Stimulated activated CD8-positive, alpha-beta memory T cell treated with anti-CD3 and anti-CD28 coated beads, Interleukin-12 subunit alpha, Interleukin-12 subunit beta, amount 100 ng/mL, for 24 hours (primary cell): ENCODE measurements at regions not wholly inside any gene's neighbourhood (a gene's known extent, or its start where the extent isn't known, plus 50 kb on each side); places are given as distances from the start of the nearest gene placed in this dataset.
"Not testable (repeated sequence)": the region's sequence is repeated elsewhere in the genome, so short reads cannot be mapped to it uniquely, and the experiment has no call there.

ENCODE experiments used
- DNase-seq: peaks from one replicate; pipeline ENCODE4 v3.0.0-alpha.2; 2020; ENCODE audit errors: extremely low read depth

DNA sequence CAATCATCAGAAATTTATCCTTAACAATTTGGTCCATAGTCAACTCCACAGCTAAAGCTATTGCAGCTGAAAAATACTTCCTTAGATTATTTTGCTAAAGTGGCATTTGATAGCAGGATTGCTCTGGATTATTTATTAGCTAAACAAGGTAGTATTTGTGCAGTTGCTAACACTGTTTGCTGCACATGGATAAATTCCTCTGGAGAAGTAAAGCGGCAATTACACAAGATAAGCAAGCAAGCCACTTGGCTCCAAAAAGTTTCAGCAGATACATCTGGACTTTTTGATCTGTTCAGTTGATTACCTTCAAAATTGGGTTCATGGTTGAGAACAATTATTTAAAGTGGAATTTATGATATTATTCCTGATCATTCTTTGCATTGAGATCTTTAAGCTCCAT lies 971.5 kb downstream of the C4orf33 start:
- no peak for DNase-seq

DNA sequence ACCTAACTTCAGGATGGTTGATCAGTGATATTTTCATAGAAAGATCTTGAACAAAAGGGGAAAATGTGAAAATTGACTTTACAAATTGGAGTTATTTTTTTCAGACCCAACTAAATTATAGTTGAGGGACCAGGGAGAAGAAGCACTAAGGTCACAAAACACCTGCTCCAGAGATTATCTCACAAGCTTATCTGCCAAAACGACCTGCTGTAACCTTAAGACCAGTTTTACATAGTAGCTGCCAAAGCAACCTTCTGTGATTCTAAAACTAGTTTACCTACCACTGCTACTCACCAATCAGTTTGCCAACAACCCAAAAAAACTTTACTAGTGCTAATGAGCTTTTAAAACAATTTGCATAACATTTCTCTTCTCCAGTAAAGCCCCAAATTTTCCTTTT lies 972.1 kb downstream of the C4orf33 start:
- DNase-seq: no peak

DNA sequence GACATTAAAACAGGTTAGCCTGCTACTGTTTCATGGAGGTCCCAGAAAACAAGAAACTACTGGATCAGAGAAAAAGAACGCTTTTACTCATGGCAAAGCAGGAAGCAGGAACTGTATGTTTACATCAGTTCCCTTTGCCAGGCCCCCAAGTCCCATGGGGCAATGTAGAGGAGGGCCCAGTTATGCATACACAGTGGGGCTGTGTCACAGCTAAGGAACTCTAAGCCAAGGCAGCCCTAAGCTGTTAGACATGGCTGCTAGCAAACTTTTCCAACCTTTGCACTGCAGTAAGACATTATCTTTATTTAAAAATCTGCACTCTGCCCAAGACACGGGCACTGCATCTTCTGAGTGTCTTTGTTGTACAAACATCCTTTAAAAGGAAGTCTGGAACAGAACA lies 975.8 kb downstream of the C4orf33 start:
- no peak for DNase-seq

DNA sequence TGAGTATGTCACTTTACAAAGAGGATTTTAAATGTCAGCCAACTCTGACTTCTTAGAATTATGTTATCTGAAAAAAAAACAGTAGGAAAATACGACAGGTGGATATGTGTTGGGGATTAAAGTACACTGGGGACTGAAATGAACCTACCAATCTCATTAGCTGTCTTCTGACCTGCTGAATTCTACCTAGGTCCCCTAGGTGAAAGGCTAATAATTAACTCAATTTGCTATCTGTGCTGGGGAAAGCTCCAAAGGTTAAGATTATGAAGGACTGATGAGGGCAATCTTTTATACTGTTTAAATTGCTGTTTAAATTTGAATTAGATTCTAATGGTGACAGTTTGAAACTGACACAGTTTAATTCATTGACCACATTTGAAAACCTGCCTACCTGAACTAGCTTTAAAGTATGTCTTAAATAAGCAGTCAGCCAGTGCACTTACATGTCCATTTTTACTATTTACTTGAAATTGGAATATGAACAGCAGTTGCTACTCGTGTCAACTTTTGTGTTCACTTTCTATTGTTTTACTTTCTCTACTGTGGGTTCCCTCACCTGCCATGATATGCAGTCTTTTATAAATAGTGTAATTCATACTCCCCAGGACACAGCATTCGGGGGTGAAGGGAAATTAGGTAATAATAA lies 977.3 kb downstream of the C4orf33 start:
- no peak for DNase-seq

DNA sequence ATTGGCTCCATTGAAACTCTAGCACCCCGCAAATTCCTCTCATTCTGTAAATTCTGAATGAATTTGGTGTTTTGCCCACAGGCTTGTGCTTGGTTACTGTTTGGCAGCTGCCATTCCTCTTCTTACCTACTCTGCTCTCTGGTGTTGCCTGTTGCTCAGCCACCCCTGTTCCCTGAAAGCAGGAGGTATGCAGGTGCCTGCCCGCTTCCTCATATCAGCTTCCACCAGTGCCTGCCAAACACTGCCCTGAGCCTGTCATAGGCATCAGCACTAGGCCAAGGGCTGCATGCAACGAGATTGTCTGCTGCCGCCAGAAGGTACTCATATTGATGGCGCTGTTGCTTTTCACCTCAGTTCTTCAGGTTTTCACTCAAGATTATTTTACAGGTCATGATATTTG lies 978.1 kb downstream of the C4orf33 start:
- DNase-seq: no peak

DNA sequence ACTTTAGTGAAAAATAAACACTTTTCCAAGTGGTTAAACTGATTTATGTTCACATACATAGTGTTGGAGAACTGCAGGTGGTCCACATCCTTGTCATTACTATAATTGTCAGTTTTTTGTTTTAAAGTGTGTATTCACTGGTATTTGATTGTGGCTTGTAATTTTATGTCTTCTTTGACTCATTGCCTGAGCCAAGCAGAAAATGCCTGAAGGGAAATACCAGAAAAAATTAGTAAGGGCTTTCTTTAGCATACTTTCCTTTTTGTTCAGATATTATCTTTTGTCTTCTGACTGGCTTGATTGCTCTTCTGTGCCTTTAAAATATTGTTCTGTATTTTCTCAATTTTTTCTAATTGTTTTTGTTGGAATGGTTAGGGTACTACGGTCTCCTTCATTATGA lies 981.3 kb downstream of the C4orf33 start:
- DNase-seq: no peak

DNA sequence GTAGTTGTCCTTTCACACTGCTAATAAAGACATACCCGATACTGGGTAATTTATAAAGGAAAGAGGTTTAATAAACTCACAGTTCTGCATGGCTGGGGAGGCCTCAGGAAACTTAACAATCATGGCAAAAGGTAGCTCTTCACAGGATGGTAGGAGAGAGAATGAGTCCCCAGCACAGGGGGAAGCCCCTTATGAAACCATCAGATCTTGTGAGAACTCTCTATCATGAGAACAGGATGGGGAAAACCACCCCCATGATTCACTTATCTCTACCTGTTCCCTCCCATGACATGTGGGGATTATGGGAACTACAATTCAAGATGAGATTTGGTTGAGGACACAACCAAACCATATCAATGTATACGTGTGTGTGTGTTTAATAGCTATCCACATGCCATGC lies 983.1 kb downstream of the C4orf33 start:
- not testable (repeated sequence) for DNase-seq

DNA sequence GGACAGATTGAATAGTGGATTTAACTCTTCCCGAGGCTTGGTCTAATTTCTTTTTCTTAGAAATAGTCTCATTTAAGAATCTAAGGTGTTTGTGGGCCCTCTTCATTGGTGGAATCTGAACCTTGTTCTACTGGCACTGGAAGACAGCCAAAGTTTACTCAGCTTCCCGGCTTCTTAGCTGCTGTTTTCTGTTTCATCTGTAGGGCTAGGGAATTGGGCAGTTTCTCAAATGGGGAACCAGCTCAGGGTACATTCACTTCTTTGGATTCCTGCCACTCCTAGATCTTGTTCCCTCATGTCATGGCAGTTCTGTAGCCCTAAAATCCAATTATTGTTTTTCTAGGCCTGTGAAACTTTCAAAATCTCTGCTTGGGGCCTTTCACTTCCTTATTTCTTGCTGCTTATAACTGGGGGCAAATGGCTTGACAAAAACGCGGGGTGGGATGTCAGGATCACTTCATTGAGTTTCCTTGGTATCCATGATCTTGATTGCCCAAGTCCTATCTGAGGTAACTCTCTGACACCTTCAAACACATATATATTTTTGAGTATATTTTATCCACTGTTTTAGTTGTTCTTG lies 985.0 kb downstream of the C4orf33 start:
- no peak for DNase-seq

DNA sequence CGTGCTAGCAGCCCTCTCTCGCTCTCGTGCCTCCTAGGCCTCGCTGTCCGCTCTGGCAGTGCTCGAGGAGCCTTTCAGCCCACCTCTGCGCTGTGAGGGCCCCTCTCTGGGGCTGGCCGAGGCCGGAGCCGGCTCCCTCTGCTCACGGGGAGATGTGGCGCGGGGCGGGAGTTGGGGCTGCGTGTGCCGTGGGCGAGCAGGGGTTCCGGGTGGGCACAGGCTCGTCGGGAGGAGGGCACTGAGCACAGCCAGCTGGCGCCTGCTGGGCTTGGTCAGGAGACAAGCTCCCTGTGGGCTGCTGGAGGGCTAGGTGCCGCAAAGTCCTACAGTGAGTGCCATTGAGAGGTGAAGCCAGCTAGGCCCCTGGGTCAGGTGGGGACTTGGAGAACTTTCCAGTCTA lies 994.5 kb downstream of the C4orf33 start:
- no peak for DNase-seq

DNA sequence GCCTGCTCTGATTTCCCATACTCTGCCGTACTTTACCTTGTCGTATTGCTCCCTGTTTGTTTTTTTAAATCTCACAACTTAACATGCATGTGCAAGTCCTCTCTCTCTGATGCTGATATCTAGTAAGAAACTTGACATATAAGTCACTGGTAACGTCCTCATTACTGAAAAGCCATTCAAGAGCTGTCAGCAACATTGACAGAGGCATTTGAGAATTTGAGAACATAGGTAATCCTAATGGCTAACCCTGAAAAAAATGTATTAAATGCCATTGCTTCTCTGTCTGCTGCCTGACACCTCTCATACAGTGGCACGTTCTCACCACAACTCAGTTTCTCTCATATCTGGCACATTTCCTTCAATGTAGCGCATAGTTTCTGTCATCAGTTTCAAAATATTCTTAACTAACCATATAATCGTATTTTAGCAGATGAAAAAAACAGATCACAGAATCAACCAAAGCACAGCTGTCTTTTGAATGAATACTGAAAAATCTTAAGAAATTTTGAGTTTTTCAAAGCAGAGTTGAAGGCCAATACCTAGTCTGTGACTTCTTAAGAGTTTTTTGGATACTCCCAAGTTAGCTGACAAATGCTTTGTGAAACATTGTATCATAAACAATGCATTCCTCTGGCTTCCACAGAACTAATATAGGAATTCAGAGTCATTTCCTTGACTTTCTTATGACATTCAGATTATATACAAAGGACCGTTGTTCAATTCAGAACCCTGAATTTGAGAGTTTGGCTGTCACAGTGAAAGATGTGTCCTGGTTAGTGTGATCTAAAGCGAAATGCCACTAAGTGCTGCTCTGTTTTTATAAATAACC lies 996.4 kb downstream of the C4orf33 start:
- no peak for DNase-seq

DNA sequence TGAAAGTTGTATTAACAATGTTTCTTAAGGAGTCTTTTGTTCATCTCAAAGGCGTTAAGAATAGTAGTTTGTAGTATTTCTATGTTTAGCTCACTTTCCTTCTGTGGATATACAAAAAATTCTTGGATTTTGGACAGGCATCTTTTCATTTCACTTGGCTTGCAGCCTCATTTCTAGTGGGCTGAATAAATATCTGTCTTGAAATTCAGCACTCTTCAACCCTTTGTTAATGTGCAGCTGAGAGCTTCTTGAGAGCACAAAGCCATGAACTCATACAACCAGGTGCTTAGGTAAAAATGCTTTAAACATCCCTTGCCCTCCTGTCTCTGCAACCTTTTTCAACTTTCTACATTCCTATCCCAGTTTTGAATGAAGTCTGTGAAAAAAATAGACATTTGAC lies 1003.2 kb downstream of the C4orf33 start:
- no peak for DNase-seq

DNA sequence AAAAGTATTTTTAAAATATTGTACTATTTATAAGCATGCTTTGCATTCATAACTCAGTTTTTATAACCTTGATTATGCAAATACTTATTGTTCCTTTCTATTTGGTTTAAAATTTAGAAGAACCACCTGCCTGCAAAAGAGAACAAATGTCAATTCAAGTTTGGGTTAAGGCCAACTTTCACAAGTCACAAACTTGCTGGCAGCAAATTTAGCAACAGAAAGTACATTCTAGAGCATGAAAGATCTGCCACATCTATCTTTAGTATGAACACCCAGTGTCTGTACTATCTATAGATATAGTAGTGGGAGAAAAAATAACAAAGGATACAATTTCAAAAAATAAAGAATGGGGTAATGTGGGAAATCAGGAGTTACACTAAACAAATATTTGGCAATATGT lies 1014.2 kb downstream of the C4orf33 start:
- no peak for DNase-seq

DNA sequence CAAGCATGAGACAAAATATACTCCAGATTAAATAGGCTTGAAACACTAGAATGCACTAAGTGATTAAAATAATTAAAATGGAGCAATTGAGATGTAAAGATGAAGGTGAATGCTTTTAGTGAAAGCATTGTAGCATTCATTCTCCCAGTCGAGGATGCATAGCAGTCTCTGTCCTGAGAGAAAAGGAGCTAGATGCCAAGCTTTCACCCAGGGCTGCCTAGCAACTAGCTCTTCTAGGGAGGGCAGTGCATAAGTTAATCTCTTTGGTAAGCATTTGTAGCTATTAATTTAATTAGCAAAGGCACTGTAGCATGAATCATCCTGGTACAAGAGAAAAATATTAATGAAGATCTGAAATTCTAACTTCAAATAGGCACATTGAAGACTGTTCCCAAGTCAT lies 1014.8 kb downstream of the C4orf33 start:
- no peak for DNase-seq

DNA sequence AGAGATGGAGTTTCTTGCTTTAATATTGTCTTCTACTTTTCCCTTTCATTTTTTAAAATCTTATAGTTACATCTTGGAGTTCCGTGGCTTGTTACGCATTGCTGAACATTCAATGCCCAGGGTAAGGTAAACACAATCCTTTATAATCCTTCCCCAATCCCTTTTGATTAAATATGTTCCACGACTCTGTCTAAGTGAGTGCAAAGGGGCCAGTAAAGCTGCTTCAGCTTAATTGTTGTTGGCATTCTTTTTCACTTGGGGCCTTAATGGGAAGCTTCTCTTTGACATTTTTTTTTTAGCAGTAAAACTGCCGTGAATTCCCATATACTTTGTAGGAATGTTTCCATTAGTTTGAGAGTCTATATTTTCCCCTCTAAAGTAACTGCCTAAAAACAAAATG lies 1028.1 kb downstream of the C4orf33 start:
- DNase-seq: no peak

DNA sequence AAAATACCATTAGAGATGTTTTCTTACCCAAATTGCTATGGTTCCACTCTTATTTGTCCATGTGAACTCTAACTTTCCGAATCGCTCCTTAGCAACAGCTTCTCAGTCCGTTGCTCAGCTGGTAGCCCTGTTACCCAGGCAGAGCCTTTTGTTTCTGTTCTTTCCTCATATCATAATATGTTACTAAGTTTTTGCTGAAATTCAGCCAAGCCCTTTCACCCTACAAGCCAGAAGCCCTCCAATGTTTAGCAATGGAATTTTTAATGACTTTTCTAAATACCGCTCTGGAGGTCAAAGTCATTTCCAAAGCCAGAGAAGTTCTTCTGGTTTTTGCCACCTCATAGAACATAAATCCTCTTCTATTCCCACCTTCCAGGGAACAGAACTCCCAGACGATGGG lies 1029.5 kb downstream of the C4orf33 start:
- DNase-seq: no peak

DNA sequence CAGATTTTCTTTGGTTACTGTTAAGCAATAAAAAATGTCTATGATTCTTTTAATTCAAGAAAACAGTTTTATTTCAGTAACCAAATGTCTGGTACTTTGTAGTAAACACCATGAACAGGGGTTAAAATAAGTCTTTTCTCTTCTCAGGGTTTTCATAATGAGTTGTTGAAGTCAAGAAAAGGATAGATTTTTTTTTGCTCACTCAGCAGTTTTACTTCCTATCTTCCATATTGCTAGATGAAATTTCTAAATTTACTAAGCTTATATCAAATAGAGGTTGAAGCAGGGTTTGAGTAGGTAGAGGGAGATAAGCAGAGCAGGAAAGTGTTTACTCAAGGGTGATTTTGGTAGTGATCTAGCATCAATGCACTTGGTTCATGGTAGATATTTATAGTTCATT lies 1031.3 kb downstream of the C4orf33 start:
- DNase-seq: no peak

DNA sequence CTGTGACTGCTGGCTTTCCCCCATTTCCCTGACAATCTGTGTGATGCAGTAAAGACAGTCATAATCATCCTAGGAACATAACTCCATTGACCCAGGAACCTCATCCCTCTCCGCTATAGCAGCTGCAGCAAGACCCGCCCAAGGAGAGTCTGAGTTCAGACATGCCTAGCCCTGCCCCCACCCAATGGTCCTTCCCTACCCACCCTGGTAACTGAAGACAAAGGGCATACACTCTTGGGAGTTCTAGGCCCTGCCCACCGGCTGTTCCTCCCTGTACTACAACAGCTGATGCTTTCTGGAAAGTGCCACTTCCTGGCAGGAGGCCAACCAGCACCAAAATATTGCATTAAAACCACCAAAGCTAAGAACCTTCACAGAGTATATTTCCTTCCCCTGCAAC lies 1035.6 kb downstream of the C4orf33 start:
- DNase-seq: no peak

DNA sequence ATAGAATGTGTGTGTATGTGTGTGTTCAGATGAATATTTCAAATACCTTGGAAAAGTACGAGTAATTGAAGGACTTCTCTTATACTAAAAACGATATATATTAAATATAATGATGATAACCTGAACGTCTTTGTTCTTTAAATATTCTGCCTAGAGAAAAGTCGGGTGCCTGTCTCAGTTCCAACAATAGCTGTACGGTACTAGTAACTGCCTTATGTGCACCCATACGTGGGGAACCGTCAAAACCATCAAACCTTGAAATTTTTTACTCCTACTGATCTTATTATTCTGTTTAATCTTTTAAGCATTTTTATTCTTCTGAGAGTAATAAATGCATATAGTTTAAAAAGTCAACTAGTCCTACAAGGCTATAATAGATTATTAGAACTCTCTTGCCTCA lies 1045.7 kb downstream of the C4orf33 start:
- no peak for DNase-seq

DNA sequence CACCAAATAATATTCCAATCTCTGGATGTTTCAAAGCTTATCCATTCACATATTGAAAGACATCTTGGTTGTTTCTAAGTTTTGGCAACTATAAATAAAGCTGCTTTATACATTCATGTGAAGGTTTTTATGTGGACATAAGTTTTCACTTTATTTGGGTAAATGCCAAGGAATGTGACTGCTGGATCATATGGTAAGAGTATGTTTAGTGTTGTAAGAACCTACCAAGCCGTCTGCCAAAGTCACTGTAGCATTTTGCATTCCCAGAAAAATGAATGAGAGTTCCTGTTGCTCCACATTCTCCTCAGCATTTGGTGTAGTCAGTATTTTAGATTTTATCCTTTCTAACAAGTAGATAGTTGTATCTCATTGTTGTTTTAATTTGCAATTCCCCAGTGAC lies 1047.7 kb downstream of the C4orf33 start:
- no peak for DNase-seq

DNA sequence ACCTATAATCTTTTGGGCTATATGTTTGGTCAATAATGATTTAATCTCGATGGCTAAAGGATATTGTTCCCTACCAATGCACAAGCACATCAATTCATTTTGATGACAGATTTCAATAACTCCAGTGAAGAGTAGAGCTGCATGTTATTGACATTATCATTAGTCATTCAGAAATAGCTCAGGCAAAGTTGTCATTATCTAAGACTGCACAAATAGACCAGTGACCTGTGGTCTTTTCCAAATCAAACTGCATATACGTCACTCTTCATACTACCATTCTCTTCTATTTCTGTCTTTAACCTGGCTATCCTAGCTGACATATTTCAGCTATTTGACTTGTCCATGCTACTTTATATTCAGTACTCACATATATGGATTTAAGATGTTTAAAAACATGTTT lies 1050.8 kb downstream of the C4orf33 start:
- no peak for DNase-seq

DNA sequence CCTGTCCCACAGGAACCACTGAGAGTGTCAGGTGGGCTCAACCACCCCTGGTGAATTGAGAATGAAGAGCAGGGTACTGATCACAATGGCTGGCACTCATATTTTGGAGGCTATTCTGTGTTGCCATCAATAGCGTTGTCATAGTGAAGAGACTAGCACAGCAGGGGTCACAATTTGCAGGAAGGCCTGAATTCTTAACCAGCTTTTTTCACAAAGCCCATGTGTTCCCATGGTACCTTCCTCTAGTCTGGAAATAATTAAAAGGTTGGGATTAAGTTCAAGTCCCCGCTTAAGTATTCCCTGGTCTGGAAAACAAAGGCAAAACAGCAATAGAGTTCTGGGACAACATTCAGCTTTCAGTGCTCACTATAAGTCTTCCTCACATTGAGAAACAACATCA lies 1051.7 kb downstream of the C4orf33 start:
- no peak for DNase-seq

DNA sequence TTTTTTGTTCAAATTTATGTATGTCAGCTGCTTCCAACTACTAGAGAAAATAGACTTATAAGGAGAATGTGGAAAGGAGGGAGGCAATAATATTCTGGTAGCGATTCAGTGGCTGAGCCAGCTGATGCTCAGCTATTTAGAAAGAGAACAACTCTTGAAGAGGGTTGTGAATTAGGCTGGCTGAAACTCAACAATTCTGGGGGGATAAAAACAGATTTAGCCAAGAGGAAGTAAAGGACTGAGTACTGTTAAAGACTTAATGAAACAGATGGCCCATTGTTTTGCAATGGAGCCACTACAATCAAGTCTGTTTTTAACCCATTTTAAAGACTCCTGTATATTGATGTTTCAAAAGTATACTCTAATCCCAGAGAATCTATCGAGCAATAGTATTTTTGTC lies 1058.9 kb downstream of the C4orf33 start:
- DNase-seq: no peak

DNA sequence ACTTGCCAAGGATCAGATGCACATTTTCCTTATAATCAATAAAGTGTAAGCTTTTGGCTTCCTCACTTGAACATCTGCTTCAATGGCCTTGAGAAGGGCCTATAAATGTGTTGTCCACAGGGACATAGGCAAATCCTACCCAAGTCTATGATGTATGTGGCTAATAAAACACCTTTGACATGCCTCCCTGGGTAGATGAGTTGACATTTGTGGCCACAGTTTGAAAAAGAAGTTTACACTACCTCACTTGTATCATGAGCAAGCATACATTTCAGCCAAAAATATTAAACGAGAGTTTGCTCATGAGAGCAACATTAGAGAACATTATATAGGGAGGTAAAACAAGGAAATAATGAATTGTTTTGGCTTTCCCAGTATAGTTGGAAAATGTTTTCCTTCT lies 1067.7 kb downstream of the C4orf33 start:
- DNase-seq: no peak
